Stimulated activated CD8-positive, alpha-beta memory T cell treated with anti-CD3 and anti-CD28 coated beads, Interleukin-4, amount 100 ng/mL, for 24 hours (primary cell): ENCODE measurements at regions not wholly inside any gene's neighbourhood (a gene's known extent, or its start where the extent isn't known, plus 50 kb on each side); places are given as distances from the start of the nearest gene placed in this dataset.
"Not testable (repeated sequence)": the region's sequence is repeated elsewhere in the genome, so short reads cannot be mapped to it uniquely, and the experiment has no call there.

ENCODE experiments used
- DNase-seq: peaks from one replicate; pipeline ENCODE4 v3.0.0-alpha.2; 2020; ENCODE audit warnings: low read depth

- DNase-seq, result no peak
Measured at GRCh38 chr15:56568466-56569167, 103.7 kb upstream of the MNS1 start.

GRCh38 chr15:56557415-56557814 lies 92.5 kb upstream of the MNS1 start:
- no peak for DNase-seq

GRCh38 chr15:56553486-56553885 lies 88.5 kb upstream of the MNS1 start:
- no peak for DNase-seq

DNA sequence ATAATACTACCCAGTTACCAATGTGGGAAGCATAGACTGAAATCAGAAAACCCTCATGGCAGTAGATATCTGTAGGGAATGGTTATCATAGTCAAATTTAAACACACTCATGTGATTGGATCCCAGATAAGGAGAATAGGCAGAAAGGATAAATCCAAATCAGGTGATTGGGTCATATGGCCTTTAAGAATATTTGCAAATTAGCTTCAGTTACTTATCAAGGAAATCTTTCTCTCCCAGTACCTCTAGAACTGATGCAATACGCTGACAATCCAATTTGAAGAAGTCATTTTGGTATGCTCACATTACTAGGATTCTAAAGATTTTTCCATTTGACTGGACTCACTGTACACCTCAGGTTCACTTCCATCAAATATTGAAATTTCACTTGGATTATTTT lies 87.7 kb upstream of the MNS1 start:
- no peak for DNase-seq

GRCh38 chr15:56540570-56540969 lies 75.6 kb upstream of the MNS1 start:
- DNase-seq, result not testable (repeated sequence)

GRCh38 chr15:56540157-56540556 lies 75.2 kb upstream of the MNS1 start:
- DNase-seq, result not testable (repeated sequence)

- DNase-seq, result no peak
Measured at GRCh38 chr15:56538901-56539545, 74.1 kb upstream of the MNS1 start.

DNA sequence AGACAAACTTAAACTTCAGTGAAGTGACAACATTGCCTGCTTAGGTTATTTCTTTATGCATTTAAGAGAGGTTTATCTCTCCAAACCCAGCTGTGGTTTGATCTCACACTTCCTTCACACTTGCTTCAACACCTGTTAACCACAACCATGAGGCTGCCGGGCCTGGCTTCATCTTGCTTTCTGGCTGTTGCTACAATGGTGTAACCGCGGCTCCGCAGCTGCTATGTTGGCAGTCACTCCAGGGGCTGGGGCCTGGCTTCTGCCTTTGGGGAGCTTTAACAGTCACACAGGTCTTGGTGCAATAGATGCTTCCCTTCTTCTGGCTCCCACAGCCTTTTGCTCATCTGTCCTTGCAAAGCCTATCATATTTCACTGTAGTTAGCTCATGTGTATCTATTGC lies 72.9 kb upstream of the MNS1 start:
- peak; percentile 14 for DNase-seq

- no peak for DNase-seq
Measured at GRCh38 chr15:56534728-56535127, 69.8 kb upstream of the MNS1 start.

DNA sequence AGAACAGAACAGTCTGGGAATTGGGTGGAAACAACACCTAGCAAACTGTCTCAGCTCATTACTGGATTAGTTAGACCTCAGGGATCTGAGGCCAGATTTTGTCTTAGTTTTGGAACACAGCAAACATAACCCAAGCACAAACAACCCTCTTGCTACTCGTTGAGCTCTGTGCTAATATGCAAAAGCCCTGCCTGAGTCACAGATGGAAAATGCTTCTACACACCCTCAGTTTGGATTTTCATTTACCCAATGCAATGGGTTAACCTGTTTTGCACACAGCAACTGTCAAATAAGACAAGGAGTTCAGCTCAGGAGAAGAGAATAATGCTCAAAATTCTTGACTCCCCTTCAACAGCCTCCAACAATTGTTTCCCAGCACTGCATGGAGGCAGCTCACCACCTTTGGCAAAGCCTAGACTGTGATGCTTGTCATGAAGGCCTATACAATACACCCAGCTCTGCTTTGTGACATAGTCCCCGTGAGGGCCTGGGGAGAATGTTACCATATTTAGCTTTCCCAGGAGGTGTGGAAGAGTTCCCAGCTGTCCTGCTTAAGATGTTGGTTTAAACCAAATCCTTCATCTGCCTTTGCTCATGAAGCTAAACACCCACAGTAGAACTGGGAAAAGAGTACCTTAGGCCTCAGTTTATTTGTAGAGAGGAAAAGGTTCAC lies 68.9 kb upstream of the MNS1 start:
- no peak for DNase-seq

GRCh38 chr15:56532721-56533460 lies 68.0 kb upstream of the MNS1 start:
- DNase-seq, result no peak

DNA sequence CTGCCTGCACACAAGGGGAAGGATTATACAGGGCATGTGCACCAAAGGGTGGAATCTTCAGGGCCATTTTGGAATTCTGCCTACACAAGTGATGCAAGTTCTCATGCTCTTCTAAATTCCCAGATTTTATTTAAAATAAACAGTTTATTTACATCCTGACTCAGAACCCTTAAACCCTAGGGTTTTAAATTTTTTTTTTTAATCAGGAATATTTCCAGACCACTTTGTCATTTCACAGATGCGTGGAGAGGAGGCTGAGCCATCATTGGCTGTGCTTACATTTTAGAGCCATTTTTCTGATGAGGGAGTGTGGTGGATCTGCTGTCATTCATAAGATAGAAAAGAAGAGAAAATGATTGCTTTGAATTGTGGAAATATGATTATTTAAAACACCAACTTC lies 65.2 kb upstream of the MNS1 start:
- DNase-seq, result no peak

GRCh38 chr15:56528136-56528535 lies 63.2 kb upstream of the MNS1 start:
- DNase-seq, result no peak

DNA sequence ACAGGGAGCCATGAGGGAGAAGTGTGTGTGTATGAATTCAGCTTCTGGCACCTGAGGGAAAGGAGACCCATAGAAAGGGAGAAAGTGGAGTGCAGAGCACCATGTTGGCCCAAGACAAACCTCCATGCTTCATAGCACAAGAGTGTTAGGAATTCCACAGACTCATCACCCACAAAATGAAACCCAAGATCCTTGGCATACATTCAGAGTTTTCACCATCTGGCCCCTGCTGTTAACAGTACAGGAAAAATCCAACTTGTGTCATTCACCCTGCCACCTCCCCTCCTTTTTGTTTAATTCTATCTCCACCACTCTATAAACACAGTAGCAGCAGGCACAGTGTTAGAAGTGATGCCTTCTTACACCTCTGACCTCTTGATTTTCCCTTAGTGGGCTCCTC lies 60.0 kb upstream of the MNS1 start:
- DNase-seq, result no peak

GRCh38 chr15:56523521-56523920 lies 58.6 kb upstream of the MNS1 start:
- no peak for DNase-seq

DNA sequence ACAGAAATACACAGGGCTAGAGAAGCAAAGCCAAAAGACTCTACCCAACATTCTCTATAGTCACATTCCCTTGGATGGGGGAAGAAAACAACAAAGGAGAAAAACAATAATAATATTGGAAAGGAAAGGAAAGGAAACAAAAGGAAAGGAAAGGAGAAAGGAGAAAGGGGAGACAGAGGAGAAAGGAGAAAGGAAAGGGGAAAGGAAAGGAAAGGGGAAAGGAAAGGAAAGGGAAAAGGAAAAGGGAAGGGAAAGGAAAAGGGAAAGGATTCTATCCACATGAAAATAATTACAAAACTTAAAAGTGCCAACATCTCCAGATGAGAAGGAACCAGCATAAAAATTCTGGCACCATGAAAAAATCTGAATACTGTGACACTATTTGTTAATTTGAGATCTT lies 54.1 kb upstream of the MNS1 start:
- no peak for DNase-seq
